Stimulated activated CD4-positive, alpha-beta T cell treated with anti-CD3 and anti-CD28 coated beads, Interleukin-2, amount 100 ng/mL, for 24 hours (primary cell): ENCODE measurements at regions not wholly inside any gene's neighbourhood (a gene's known extent, or its start where the extent isn't known, plus 50 kb on each side); places are given as distances from the start of the nearest gene placed in this dataset.
"Not testable (repeated sequence)": the region's sequence is repeated elsewhere in the genome, so short reads cannot be mapped to it uniquely, and the experiment has no call there.

ENCODE experiments used
- DNase-seq, 2 donors: peaks; one replicate each; pipeline ENCODE4 v3.0.0-alpha.2; 2020

DNA sequence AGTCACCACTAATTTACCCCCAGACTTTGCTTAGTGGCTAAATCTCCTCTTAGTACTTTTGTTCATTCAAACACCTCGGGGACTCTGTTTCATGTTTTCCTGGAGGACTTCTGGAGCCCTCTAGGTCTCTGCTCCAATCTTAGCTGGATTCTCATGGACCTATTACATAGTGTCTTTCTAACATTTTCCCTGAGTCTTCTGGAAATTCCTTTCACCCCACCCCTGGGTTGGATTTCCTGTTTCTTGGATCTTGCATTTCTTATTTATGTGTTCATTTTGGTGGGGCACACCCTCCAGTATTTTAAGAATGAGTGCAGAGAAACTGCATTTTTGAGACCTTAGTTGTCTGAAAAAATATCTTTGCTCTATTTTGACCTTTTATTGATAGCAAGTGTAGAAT lies 220.1 kb downstream of the BLID start:
- no peak for DNase-seq

DNA sequence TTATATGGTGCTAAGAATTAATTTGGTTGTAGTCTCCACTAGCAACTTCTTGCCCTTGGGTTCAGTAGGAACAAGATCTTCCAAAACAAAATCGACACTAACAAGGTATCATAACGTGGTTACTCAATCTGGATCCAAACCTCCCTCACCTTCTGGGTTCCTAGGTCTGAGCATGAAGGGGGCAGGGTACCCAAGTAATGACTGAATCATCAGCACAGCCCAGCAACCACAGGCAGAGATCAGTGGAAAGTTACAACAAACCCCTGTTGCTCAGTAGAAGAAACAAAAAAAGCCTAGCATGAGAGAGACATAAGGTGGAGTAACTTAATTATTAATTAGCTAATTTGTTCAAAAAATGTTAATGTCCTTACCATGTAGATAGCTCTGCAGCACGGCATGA lies 221.4 kb downstream of the BLID start:
- DNase-seq = no peak

DNA sequence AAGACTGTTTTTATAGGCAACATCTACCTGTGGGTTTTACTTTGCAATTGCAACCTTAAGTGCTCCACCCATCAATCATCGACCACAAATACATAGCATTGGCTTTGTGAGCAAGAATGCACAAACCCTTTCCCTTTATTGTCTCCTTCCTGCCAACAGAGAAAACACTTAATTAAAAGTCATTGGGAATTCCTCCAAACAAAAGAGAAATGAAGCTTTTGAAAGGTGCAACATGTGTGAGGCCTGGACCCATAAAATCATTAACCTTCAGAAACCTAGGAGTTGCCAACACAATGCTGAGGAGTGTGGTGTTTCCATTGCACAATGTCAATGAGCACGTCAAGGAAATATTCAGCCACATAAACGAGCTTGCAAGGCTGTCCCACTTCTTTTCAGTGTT lies 223.2 kb downstream of the BLID start:
- no peak for DNase-seq

DNA sequence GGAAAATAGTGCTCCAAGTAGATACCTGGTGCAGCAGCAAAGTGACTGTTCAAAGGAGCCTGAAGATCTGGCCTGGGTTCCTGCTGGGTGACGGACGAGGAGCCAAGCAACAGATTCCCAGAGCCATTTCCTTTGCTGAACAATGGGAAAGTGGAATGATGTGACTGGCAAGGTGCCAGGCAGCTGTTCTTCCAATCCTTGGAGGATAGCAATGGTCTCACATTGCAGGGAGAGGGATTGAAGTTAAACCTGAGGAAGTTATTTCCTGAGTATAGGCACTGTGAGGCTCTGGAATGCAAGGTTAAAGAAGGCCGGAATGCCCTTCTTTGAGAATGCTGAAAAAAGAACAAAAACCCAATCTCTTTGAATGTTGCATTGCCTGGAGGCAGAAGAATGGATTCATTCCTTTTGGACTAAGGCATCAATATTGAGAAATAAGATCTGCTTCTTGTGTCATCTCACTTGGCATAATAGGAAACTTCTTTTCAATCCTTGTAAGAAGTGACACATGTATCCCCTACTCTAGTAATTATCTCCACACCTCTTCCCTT lies 223.8 kb downstream of the BLID start:
- DNase-seq = no peak

DNA sequence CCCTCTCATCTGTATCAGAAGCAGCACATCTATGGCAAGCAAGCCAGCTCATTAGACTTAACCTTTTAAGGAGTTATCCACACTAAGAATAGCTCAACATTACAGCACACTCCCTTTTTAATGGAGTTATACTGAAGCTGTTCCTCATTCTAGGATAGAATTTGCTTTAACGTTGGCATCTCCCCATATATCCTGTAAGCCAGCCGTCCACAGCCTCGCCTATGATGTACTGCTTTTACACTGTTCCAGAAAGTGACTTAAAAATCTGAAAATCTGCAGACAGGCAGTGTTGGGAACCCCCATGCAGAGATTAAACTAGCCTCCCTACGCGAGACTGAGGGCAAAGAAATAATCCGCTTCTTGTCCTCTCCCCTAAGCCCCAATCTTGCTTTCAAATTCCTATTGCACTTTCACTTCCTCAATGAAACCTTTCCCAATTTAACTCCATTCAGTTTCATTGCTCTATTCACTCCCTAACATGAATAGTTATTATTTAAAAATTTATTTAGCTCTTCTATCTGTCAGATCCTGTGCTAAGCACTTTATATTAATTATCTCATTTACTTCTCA lies 225.0 kb downstream of the BLID start:
- no peak for DNase-seq

DNA sequence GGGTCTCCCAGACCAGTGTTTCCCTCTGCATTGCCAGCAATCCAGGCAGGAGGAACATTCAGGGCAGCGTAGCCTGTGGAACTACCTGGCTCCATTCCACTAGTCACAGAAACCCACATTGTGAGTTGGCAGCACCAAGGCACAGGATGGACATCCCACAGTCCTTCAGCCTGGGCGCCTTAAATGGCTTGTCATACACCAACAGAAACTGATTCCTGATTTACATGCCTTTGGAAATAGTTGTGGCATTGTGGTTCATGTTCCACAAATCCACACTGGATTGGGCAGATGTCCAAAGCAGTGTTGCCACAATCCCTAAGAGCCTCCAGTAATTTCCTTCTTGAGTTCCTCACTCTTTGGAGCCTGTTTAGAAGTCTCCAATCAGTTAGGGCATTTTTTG lies 225.6 kb downstream of the BLID start:
- no peak for DNase-seq

DNA sequence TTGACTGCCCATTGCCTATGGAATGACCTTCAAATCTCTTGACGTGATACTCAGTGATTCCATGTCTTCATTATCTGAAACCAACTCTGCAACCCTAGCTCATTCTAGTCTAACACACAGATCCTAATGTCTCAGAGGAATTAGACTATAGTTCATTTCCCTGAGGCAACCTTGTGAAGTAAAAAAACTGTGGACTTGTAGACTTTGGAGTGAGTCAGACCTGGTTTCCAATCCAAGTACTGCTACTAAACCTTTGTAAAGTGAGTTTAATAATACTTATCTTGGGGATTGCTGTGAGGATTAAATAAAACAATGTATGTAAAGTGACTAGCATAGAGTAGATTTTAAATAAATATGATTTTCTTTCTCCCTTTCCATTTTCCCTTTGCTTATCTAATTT lies 226.1 kb downstream of the BLID start:
- no peak for DNase-seq

DNA sequence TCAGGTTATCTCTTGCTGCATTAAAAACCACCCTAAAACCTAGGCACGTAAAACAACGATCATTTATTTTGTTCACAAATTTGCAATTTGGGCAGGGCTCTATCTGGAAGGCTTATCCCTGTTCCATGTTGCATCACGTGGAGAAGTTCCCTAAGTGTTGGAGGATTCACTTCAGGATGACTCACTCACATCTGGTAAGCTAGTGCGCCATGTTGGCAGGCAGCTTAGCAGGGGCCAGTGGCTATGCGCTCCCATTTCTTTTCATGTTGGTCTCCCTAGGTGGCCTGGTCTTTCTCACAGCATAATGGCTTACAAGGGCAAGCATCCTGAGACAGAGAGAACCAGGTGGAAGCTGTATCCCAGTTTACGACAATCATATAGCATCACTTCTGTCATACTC lies 226.8 kb downstream of the BLID start:
- no peak for DNase-seq

DNA sequence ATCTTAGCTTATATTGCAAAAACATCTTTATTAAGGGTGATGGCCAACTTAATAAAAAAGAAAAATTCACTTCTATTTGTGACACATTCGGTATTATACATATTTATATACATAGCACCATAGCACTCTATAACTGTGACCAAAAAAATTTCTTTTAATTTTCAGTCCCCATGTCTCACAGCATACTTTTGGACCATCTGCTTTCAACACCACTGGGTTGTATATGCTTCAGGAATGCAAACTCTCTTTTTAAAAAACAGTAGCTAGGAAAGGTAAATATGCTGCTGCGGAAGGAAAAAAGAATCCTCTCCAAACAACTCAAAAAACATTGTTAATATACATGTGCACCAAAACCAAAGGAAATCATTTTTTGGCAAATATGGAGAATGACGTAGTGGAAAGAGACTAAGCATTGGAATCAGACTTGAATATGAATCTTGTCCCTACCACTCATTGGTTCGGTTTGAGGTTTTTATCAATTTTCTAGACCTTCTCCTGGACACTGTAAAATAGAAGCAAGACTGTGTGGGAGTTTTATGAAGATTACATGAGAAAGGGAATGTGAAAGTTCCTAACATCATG lies 227.9 kb downstream of the BLID start:
- DNase-seq = no peak

DNA sequence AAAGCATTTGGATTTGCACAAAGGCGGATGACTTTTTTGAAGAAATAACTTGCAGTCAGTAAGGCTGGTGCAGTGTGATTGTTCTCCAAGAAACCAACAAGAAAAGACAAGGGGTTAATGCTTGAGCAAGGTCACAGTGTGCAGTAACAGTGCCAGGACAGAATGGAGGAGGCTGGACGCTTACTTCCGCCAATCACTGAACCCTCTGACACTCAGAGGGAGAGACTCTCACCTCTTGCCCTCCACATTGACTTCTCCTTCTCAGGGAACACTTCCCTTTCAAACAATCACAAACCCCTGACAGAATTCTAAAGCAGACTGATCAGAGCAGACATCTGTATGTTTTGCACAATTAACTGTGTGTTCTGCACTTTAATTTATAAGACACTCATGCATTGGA lies 228.4 kb downstream of the BLID start:
- DNase-seq = no peak

DNA sequence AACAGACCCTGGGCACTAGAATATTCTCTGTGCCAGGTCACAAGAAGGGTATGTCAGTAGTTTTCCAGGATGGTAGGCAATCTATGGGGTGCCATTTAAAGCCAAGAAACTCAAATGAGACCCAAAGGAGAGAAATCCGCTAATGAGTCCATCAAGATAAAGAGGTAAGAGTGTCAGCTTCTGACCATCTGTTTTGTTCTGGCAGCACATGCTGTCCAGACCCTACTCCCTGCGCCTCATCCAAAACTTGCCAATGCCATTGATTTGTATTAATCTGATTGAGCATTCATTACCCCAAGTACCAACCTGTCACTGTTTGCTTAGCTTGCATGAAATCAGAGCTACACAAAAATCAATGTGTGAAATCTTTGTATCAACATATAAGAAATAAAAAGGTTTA lies 229.0 kb downstream of the BLID start:
- DNase-seq = no peak

DNA sequence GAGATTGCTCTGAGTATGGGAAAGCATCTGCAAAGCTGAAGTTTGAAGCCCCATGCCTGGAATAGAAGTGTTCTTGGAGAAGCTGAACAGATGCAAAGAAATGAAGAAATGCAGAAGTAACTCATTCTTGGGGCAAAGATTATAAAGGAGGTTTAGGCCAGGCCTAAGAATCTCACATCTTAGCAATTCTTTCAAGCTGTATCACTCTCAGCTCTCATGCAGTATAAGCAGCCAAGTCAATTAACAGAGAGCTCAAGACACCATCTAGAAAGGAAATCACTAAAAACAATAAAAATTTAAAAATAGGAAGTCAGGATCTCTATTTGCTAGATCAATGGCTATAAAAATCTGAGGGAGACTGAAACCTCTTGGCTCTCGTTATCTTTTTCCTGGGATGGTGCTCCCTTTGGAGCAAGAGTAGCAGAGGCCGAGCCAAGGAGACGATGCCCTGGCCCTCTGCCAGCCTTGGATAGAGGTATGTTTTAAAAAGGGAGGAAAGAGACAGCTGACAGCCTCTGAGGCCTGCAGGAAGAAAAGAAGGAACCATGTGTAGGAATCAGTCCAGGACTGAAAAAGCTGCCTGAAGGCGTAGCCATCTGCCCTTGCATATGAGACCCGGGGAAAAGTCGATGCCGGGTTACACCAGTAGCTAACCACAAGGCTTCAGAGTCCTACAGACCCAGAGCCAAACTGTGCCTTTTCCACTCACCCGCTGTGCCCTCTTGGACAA lies 229.8 kb downstream of the BLID start:
- no peak for DNase-seq

DNA sequence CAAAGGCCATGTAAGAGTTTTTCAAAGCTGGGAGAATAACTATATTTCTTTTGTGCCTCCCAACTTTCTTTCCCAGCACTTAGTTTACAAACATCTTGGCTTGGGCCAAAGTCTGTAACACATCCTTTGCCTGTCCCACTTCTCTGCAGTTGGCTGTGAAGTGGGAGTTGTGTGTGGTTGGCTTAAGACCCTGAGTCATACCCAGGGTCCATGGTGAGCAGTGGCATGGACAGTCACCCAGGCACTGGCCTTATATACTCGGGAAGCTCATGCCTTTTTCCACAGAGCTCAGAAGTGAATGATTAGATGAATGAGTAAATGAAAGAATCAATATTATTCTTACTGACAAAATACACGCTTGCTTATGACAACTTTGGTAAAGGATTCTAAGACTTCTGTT lies 231.4 kb downstream of the BLID start:
- DNase-seq = no peak

DNA sequence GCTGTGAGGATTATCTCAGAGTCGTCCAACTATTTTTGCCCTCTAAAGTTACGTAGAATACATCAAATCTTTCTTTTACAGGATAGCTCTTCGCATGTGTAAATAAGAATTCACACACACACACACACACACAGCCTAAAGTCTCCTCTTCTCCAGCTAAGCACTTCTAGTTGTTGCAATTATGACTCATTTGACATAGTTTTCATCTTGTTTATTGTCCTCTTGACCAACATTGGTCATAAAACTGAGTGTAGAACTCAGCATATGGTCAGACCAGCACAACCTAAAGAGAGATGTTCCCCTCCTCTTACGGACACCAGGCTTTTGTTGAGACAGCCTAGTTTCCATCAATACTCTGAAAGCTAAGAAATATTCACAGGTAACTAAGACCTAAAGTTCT lies 234.2 kb downstream of the BLID start:
- no peak for DNase-seq

DNA sequence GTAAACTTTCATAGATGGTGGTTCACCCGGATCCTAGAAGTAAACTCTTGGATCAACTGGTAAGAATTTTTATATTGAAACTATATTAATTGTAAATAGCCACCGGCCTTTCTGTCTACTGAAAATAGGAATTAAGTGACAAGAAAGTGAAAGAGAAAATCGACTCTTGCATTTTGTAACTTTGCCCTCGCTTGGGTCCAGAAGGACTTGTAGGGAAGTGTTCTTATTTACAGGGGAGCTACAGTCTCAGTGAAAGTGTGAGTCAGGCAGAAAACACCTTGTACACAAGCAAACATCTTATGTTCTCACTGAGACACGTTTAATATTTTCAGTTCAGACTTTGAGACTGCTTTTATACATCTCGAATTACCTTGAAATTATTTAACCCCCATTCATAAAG lies 238.9 kb downstream of the BLID start:
- DNase-seq = no peak

DNA sequence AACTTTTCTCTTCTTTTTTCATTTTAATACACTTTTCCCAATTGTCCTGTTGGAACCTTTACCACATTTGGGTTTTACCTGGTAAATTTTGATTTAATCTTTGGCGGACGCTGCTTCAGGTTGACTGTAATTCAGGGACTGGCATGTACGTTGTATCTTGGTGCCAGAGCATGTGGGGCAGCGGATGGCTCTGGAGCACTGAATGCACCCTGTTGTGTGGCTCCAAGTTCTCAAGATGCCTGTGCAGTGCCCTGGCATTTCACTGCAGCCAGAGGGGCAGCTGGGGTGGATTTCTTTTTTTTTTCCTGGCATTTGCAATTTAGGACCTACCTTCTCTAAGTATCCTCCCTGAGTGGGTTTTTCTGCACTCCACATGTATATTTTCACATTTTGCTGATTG lies 242.2 kb downstream of the BLID start:
- no peak for DNase-seq

DNA sequence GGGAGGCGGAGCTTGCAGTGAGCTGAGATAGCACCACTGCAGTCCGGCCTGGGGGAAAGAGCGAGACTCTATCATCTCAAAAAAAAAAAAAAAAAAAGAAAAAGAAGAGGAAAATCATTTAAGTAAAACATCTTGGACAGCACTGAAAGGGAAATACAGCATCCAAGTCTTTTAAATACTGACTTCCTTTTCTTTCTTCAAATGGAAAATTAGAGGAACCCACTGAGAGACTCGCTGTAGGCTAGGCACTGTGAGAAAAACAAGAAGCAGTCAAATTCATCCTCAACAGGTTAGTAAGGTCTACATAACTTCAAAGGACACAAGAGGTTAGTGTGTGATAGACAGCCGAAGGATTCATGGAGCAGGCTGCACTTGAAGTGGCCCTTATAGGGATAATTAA lies 243.7 kb downstream of the BLID start:
- no peak for DNase-seq

DNA sequence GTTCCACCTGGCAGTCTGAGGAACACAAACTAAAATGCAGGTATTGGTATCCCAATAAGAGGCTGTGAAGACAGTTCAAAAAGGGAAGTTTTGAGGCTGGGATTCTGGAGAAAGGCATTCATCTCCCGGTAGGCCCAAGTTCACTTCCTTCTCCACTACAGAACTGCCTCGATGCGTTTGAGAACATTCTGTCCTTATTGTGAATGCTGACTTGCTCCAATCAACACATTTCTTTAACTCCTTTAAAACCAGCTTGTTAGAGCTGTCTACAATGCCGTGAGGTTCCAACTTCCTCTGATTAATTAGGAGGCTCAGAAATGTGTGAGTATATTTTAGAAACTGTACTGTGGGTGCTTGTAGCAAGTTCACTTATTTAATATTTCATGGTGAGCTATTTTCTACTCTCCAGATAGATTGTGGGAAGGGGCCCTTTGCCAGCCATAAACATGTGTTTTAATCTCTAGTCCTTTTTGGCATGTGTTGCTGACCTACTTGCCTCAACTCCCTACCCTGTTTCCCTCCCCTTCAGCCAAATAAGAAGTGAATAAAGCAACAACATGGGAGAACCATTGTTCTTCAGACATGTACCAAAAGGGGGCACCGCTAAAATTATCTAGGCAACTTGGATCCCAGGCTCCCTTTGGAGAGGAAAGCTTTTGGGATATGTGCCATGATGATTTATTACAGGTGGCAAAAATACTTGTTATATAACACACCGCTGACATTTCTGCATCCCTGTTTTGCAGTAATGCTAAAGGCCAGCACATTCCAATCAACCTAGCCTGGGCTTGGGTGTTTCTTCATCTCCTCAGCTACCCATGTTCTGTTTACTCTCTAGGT lies 245.6 kb downstream of the BLID start:
- DNase-seq = no peak

DNA sequence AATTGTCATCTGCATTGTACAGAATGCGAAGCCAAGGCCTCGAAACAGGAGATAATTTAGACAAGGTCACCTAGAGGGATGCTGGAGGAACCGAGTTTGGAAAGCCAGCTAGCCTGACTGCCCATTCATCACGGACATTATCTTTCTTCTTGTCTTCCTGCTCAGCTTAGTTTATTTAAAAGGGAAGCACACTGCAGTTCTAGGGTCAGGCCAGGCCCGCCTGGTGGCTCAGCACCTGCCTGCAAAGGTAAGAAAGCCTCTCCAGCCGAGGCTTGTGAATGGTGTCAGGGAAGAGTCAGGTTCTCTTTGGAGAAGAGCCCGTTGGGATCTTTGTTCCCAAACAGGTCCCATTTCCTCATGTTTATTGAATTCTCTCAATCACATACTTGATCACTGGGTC lies 246.5 kb downstream of the BLID start:
- no peak for DNase-seq

DNA sequence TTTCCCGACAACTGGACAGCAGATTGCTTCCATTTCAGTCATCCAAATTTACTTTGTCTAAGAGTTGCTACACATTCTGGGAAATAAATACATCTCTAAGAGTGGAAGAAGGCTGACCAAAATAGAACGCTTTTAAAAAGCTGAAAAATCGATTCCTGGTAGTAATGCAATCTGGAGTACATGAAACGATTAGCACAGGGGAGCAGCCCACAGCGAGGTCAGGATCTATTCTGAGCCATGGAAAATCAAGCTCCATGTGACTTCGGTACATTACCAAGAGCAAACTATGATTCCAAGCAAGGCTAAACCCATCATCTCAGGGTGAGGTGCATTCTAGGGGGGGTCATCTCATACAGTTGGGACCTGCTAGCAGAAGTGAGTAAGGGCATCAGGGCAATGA lies 249.3 kb downstream of the BLID start:
- DNase-seq = no peak

DNA sequence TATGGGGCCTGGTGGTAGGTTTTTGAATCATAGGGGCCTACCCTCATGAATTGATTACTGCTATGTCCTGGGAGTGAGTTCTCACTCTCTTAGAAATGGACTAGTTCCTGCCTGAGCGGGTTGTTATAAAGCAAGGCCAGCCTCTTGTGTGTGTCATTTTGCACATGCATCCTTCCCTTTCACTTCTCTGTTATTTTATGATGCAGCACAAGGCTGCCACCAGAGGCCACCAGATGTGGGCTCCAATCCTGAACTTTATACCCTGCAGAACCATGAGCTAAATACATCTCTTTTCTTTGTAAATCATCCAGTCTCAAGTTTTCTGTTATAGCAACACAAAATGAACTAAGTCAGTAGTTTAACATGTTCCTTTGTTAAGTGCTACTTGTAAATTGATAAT lies 251.4 kb downstream of the BLID start:
- no peak for DNase-seq

DNA sequence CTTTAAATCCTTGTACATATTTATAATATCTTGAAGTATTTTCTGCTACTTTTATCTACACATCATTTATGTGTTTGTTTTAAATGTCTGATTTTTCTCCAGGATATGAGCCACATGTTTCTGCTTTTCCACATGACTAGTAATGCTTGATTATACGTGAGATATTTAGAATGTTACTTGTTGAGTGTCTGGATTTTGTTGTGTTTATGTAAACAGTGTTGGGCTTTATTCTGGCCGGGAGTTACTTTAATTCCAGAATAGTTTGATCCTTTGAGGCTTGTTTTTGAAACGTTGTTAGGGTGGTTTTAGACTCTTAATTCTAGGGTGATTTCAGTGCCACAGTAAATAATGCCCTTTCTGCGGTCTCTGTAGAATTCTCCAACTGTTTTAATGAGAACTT lies 252.9 kb downstream of the BLID start:
- no peak for DNase-seq

DNA sequence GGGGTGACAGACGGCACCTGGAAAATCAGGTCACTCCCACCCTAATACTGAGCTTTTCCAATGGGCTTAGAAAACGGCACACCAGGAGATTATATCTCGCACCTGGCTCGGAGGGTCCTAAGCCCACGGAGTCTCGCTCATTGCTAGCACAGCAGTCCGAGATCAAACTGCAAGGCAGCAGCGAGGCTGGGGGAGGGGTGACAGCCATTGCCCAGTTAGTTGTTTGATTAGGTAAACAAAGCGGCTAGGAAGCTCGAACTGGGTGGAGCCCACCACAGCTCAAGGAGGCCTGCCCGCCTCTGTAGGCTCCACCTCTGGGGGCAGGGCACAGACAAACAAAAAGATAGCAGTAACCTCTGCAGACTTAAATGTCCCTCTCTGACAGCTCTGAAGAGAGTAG lies 260.9 kb downstream of the BLID start:
- not testable (repeated sequence) for DNase-seq

DNA sequence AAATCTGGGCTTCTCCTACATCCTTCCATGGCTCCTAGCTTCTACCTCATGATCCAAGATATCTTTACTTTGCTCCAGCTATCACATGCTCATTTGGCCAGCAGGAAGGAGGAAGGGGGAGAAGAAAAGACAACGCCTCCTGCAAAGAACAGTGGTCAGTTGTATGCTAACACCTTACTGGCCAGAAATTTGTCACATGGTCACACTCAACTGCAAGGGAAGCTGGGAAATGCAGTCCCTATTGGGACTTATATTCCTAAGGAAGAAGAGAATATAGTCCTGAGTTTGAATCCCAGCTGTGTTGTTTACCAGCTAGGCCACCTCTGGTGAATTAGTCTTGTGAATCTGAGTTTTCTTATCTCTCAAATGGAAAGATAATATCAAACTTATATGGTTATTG lies 272.0 kb downstream of the BLID start:
- DNase-seq = no peak
